LNCAP (cell line): ENCODE measurements at regions not wholly inside any gene's neighbourhood (a gene's known extent, or its start where the extent isn't known, plus 50 kb on each side); places are given as distances from the start of the nearest gene placed in this dataset.

Experiments
- TF ChIP-seq, protein P1 (sequence below): fragments of 450-650 bp; IDR thresholded peaks from 2 replicates; pipeline ENCODE4 v1.5.1; 2017; ENCODE audit warnings: mild to moderate bottlenecking

DNA sequence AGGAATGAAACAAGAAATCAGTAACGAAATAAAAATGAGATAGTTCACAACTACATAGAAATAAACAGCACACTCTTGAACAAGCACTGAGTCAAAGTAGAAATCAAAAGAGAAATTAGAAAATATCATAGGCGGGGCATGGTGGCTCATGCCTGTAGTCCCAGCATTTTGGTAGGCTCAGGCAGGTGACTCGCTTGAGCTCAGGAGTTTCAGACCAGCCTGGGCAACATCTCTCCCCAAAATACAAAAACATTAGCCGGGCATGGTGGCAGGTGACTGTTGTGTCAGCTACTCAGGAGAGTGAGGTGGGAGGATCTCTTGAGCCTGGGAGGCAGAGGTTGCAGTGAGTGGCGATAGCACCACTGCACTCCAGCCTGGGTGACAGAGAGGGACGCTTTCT lies 714.4 kb downstream of the GLUD2 start:
- TF ChIP-seq, protein P1, sequence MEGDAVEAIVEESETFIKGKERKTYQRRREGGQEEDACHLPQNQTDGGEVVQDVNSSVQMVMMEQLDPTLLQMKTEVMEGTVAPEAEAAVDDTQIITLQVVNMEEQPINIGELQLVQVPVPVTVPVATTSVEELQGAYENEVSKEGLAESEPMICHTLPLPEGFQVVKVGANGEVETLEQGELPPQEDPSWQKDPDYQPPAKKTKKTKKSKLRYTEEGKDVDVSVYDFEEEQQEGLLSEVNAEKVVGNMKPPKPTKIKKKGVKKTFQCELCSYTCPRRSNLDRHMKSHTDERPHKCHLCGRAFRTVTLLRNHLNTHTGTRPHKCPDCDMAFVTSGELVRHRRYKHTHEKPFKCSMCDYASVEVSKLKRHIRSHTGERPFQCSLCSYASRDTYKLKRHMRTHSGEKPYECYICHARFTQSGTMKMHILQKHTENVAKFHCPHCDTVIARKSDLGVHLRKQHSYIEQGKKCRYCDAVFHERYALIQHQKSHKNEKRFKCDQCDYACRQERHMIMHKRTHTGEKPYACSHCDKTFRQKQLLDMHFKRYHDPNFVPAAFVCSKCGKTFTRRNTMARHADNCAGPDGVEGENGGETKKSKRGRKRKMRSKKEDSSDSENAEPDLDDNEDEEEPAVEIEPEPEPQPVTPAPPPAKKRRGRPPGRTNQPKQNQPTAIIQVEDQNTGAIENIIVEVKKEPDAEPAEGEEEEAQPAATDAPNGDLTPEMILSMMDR: no peak

DNA sequence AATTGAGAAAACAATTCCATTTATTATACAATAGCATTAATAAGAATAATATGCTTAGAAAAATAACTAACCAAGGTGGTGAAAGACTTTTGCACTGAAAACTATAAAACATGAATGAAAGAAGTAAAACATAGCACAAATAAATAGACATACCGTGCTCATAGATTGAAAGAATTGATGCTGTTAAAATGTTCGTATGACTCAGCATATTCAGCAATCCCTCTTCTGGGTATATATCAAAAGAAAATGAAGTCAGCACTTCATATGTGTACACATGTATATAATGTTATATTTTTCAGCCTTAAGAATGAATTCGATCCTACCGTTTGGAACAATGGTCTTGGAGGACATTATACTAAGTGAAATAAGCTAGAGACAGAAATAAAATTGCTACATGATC lies 716.3 kb downstream of the GLUD2 start:
- TF ChIP-seq, protein P1: no peak

DNA sequence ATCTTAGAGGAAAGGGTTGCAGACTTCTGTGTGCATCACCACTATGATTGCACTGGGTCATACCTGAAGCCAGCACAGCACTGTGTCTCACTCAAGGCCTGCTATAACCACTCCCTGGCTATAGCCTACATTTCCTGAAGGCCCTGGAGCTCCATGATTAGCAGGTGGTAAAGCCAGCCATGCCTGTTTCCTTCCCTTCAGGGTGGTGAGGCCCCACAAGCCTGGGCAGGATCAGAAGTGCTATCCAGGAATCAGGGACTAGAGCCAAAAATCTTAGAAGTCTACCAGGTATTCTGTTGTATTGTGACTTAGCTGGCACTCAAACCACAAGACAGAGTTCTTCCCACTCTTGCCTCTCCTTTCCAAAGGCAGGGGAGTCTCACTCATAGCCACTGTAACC lies 734.6 kb downstream of the GLUD2 start:
- TF ChIP-seq, protein P1: no peak

DNA sequence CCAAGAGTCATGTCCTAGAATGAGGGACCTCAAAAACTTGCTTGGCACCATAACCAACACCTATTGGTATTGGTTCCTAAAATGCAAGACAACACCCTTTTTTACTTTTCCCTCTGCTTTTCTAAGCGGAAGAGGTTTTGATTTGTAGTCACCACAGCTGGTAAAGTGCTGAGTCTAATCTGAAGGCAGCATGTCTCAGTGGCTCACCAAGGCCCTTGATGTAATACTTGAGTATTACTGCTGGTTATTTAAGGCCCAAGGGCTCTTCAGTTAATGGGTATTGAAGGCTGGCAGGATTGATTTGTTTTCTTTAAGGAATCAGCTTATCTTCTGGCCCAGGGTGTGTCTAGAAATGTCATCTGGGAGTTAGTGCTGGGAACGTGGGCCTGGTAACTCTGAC lies 735.1 kb downstream of the GLUD2 start:
- TF ChIP-seq, protein P1: no peak

DNA sequence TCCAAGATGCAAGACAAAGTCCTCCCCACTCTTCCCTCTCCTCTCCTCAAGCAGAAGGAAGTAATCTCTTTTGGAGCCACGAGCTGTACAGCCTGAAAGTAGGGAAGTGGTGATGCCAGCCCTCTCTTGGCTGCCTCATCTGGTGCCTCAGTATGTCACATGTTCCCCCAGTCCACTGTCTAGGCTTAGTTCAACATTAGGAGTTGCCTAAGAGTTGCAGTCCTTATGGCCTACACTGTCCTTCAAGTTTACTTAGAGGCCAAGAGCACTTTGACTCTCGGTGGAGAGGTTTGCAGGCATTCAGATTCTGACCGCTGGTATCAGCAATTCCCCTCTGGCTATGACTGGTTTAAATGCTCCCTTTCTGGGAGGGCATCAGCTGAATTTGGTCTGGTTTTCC lies 735.6 kb downstream of the GLUD2 start:
- TF ChIP-seq, protein P1: no peak

DNA sequence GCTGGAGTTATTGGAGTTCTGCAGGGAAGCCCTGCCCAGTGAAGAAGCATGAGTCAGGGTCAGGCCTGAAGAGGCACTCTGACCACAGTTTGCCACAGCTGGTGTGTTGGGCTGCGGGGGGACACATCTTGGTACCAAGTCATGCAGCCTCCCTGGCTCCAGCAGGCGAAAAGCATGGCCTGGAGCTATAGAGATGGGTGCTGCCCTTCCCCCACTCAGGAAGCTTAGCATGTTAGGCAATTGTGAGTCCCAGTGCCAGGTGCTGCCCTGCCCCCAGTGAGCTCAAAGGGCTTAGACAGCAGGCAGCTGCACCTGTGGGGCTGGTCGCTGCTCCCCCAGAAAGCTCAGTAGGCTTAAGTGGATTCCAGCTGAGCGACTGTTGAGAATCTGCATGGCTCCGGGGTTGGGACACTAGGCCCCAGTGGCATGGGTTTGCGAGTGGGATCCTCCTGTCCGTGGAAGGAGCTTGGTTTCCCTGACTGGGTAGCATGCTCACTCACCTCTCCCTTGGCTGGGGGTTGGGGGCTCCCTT lies 755.5 kb downstream of the GLUD2 start:
- TF ChIP-seq, protein P1: no peak

DNA sequence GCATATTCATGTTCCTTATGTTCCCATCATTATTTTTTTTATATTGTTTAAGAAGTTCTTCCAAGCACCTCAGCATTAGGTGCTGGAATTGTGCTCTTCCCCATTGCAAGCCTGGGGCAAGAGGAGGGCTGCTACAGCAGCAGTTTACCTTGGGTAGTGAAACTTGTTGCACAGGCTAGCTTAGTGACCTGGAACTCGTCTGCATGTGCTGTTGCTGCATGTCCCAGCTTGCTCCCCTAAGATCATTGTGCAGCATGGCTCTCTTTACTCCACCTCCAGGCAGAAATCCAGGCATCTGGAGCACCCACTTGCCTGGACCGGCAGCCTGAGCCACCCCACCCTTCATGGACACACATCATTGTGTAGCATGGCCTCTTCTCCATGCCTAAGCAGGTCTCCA lies 776.0 kb downstream of the GLUD2 start:
- TF ChIP-seq, protein P1: no peak

DNA sequence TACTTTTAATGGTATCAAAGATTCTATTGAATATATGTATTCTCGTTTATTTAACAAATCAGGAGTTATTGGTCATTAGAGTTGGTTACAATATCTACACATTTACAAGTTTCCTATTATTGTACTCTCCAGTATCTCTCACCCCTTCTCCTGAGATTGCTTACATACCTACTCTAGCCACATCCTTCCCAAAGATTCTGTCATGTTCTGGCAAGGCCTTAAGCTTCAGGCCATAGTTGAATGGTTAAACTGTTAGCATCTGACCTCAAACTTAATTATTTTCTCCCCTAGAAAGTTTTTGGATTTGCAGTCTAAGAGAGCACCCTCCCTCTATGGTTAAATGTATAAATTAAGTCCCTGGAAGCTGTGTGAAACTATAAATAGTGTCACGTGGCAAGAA lies 784.2 kb downstream of the GLUD2 start:
- TF ChIP-seq, protein P1: no peak
